Lung (tissue), 11 donors: ENCODE measurements at regions not wholly inside any gene's neighbourhood (a gene's known extent, or its start where the extent isn't known, plus 50 kb on each side); places are given as distances from the start of the nearest gene placed in this dataset.

Experiments
- ATAC-seq: fragments of 200-7000 bp; cut with Tn5 transposase; one replicate; pipeline ENCODE4 v1.9.1; 2020; ENCODE audit warnings: moderate number of reproducible peaks; ENCODE audit not compliant: insufficient read depth, low FRiP score
- DNase-seq, 3 donors: peaks; one replicate each; pipeline ENCODE4 v3.0.0-alpha.2; 2013 to 2017
- H3K27ac ChIP-seq, 2 donors: one replicate each; pipeline ENCODE4 v1.5.1; 2013; ENCODE audit warnings: mild to moderate bottlenecking in 2 of 2, moderate library complexity in 2 of 2, control low read depth in 1 of 2, inconsistent platforms in 1 of 2, low read depth in 1 of 2, low read length in 1 of 2
- H3K27me3 ChIP-seq, 3 donors: one replicate each; pipeline ENCODE4 v1.5.1; 2013; ENCODE audit warnings: low read length in 2 of 3; ENCODE audit not compliant: control insufficient read depth in 3 of 3, insufficient read depth in 3 of 3
- H3K36me3 ChIP-seq, 4 donors: one replicate each; pipeline ENCODE4 v1.5.1; 2013; ENCODE audit warnings: low read length in 4 of 4, mild to moderate bottlenecking in 1 of 4, moderate library complexity in 1 of 4; ENCODE audit not compliant: control insufficient read depth in 4 of 4, insufficient read depth in 4 of 4
- H3K4me1 ChIP-seq, 5 donors: one replicate each; pipeline ENCODE4 v1.5.1; 2013; ENCODE audit warnings: low read length in 5 of 5, mild to moderate bottlenecking in 2 of 5, moderate library complexity in 1 of 5; ENCODE audit not compliant: control insufficient read depth in 5 of 5, insufficient read depth in 5 of 5
- H3K4me3 ChIP-seq: one replicate; pipeline ENCODE4 v1.5.1; 2013; ENCODE audit warnings: mild to moderate bottlenecking, control low read depth, moderate library complexity
- H3K9ac ChIP-seq, 2 donors: one replicate each; pipeline ENCODE4 v1.5.1; 2013; ENCODE audit warnings: low read length in 2 of 2, control low read depth in 1 of 2; ENCODE audit not compliant: insufficient read depth in 1 of 2
- H3K9me3 ChIP-seq, 4 donors: one replicate each; pipeline ENCODE4 v1.5.1; 2013; ENCODE audit warnings: low read length in 3 of 4, mild to moderate bottlenecking in 1 of 4, moderate library complexity in 1 of 4; ENCODE audit not compliant: control insufficient read depth in 4 of 4, insufficient read depth in 3 of 4
- CTCF ChIP-seq: IDR thresholded peaks from 2 replicates; pipeline ENCODE4 v1.5.1; 2012; ENCODE audit warnings: mild to moderate bottlenecking; ENCODE audit errors: control extremely low read depth, extremely low read depth
- WGBS, 2 donors: extraction: QIAGEN DNeasy Blood & Tissue Kit; methylation state at CpG; one replicate each; pipeline ENCODE4 v1.1.7; 2013; 5-methylcytosine and 5-hydroxymethylcytosine counted together
- donor health status: control.
- donor health status: control.
- donor health status: Bipolar disorder and iron deficiency.
- donor health status: healthy.
- donor health status: DM: yes; HTN: yes; CAD: no.

GRCh38 chr7:31419505-31420055 is 79.1 kb upstream of the NEUROD6 start:
- 80% methylated on average over 3 of the region's 3 CpGs for WGBS, 2 donors
- no peak for DNase-seq
- TF ChIP-seq CTCF = no peak

GRCh38 chr7:31420948-31421347 is 80.4 kb upstream of the NEUROD6 start:
- Histone ChIP-seq H3K9ac (no peak overlapping the region), H3K27me3 (no peaks in the 10 kb centered on the region), H3K36me3 (no peaks in the 10 kb centered on the region), H3K27ac (no peak overlapping the region), H3K4me1 (no peaks in the 10 kb centered on the region), H3K4me3 (no peak overlapping the region), H3K9me3 (peaks cover 0 to 2% (median 0%) of the 10 kb centered on the region in 4 donors)
- ATAC-seq (no peak), DNase-seq (no peak)
- TF ChIP-seq CTCF = no peak
- WGBS, 2 donors = 76 to 91% methylated on average over 1 of the region's 1 CpG

More at GRCh38 chr7:31419505-31420055, 79.1 kb upstream of the NEUROD6 start:
- no peaks in the 10 kb centered on the region for H3K36me3 ChIP-seq
- no peak overlapping the region for H3K4me3 ChIP-seq
- H3K27ac ChIP-seq = no peak overlapping the region
- H3K4me1 ChIP-seq = no peaks in the 10 kb centered on the region
- peaks cover 0 to 2% (median 0%) of the 10 kb centered on the region in 4 donors for H3K9me3 ChIP-seq
- ATAC-seq = no peak
- no peaks in the 10 kb centered on the region for H3K27me3 ChIP-seq
- no peak overlapping the region for H3K9ac ChIP-seq

- Histone ChIP-seq H3K36me3 (no peaks in the 10 kb centered on the region), H3K4me1 (no peaks in the 10 kb centered on the region), H3K9me3 (peaks cover 0 to 2% (median 0%) of the 10 kb centered on the region in 4 donors), H3K9ac (no peak overlapping the region), H3K27me3 (no peaks in the 10 kb centered on the region), H3K27ac (no peak overlapping the region), H3K4me3 (no peak overlapping the region)
- no peak for TF ChIP-seq CTCF
- ATAC-seq (no peak), DNase-seq (no peak)
- 88 to 90% methylated on average over 2 of the region's 2 CpGs for WGBS, 2 donors
Measured at GRCh38 chr7:31421607-31422006, 81.1 kb upstream of the NEUROD6 start.

- TF ChIP-seq CTCF = no peak
- no peak overlapping the region for H3K27ac ChIP-seq
- H3K27me3 ChIP-seq = no peaks in the 10 kb centered on the region
- H3K4me3 ChIP-seq = no peak overlapping the region
- no peaks in the 10 kb centered on the region for H3K4me1 ChIP-seq
- H3K9me3 ChIP-seq = peaks cover 0 to 2% (median 0%) of the 10 kb centered on the region in 4 donors
- no peaks in the 10 kb centered on the region for H3K36me3 ChIP-seq
- DNase-seq (no peak), ATAC-seq (no peak)
- H3K9ac ChIP-seq = no peak overlapping the region
Measured at GRCh38 chr7:31423994-31424393, 83.5 kb upstream of the NEUROD6 start.
